WTC11 (cell line): ENCODE measurements at regions not wholly inside any gene's neighbourhood (a gene's known extent, or its start where the extent isn't known, plus 50 kb on each side); places are given as distances from the start of the nearest gene placed in this dataset.

Experiments used
- ATAC-seq: fragments of 200-7000 bp; cut with Tn5 transposase; 2 replicates; pipeline ENCODE4 v1.10.0; 2021; ENCODE audit warnings: mild to moderate bottlenecking, moderate library complexity
- CTCF ChIA-PET: fragments of 300-600 bp; sonication (Branson Sonifier 250); formaldehyde crosslinking; loops from one replicate; lab custom pipeline; 2021; ENCODE audit warnings: antibody characterized with exemption; lab: Charles Lee
- POLR2A ChIA-PET: fragments of 350-600 bp; sonication (Branson Sonifier 250); formaldehyde crosslinking; loops from one replicate; lab custom pipeline; 2021; ENCODE audit warnings: antibody characterized with exemption; lab: Charles Lee
- DNase-seq: peaks from one replicate; pipeline ENCODE4 v3.0.0; 2021; ENCODE audit warnings: low spot score
- H3K27ac Mint-ChIP-seq: 2 replicates; pipeline ENCODE4 v1.8.0; 2021; ENCODE audit warnings: mixed read lengths
- H3K27me3 Mint-ChIP-seq: 2 replicates; pipeline ENCODE4 v1.8.0; 2021; ENCODE audit warnings: low read depth, mild to moderate bottlenecking, moderate library complexity, mixed read lengths
- H3K36me3 Mint-ChIP-seq: 2 replicates; pipeline ENCODE4 v1.8.0; 2021; ENCODE audit warnings: mixed read lengths
- H3K4me1 Mint-ChIP-seq: 2 replicates; pipeline ENCODE4 v1.8.0; 2022; ENCODE audit warnings: mixed read lengths
- H3K4me3 Mint-ChIP-seq: 2 replicates; pipeline ENCODE4 v1.8.0; 2021; ENCODE audit warnings: mild to moderate bottlenecking, moderate library complexity, mixed read lengths
- H3K9me3 Mint-ChIP-seq: 2 replicates; pipeline ENCODE4 v1.8.0; 2021; ENCODE audit warnings: mixed read lengths
- CBFB ChIP-seq: sonication (generic); formaldehyde crosslinking; IDR thresholded peaks from 2 replicates; pipeline ENCODE4 v1.8.1; 2022; ENCODE audit warnings: mild to moderate bottlenecking, low read depth, missing genetic modification reagents
- EMX1 ChIP-seq: fragments of 250-450 bp; sonication (Bioruptor Pico); IDR thresholded peaks from 2 replicates; pipeline ENCODE4 v1.8.0; 2021; ENCODE audit warnings: mild to moderate bottlenecking
- GRHL2 ChIP-seq: fragments of 250-450 bp; sonication (Bioruptor Pico); IDR thresholded peaks from 2 replicates; pipeline ENCODE4 v1.8.0; 2022; ENCODE audit warnings: mild to moderate bottlenecking, moderate library complexity; ENCODE audit not compliant: insufficient replicate concordance, severe bottlenecking
- GTF2I ChIP-seq: fragments of 250-450 bp; sonication (Bioruptor Pico); conservative IDR thresholded peaks from 2 replicates; pipeline ENCODE4 v1.4.0; 2021; ENCODE audit warnings: mild to moderate bottlenecking
- HMGXB4 ChIP-seq: sonication (generic); formaldehyde crosslinking; IDR thresholded peaks from 2 replicates; pipeline ENCODE4 v1.8.1; 2023; ENCODE audit warnings: mild to moderate bottlenecking, moderate library complexity, missing genetic modification reagents
- JAZF1 ChIP-seq: fragments of 250-450 bp; sonication (Bioruptor Pico); IDR thresholded peaks from 2 replicates; pipeline ENCODE4 v1.9.0; 2021; ENCODE audit warnings: moderate library complexity, mild to moderate bottlenecking, inconsistent platforms
- NR3C1 ChIP-seq: sonication (generic); formaldehyde crosslinking; conservative IDR thresholded peaks from 2 replicates; pipeline ENCODE4 v1.8.1; 2023; ENCODE audit warnings: low read depth, mild to moderate bottlenecking, missing genetic modification reagents
- PRRX2 ChIP-seq: fragments of 250-450 bp; sonication (Bioruptor Pico); IDR thresholded peaks from 2 replicates; pipeline ENCODE4 v1.8.0; 2021; ENCODE audit warnings: mild to moderate bottlenecking
- RORB ChIP-seq: fragments of 250-450 bp; sonication (Bioruptor Pico); IDR thresholded peaks from 2 replicates; pipeline ENCODE4 v1.9.0; 2021; ENCODE audit warnings: mild to moderate bottlenecking
- SMAD3 ChIP-seq: sonication (generic); formaldehyde crosslinking; IDR thresholded peaks from 2 replicates; pipeline ENCODE4 v1.8.0; 2022; ENCODE audit warnings: missing genetic modification reagents, mild to moderate bottlenecking, borderline replicate concordance
- SMAD4 ChIP-seq: sonication (generic); formaldehyde crosslinking; IDR thresholded peaks from 2 replicates; pipeline ENCODE4 v1.8.0; 2022; ENCODE audit warnings: mild to moderate bottlenecking, missing genetic modification reagents
- TEAD1 ChIP-seq: sonication (generic); formaldehyde crosslinking; IDR thresholded peaks from 2 replicates; pipeline ENCODE4 v1.8.0; 2022; ENCODE audit warnings: mild to moderate bottlenecking, missing genetic modification reagents
- TEAD4 ChIP-seq: sonication (generic); formaldehyde crosslinking; IDR thresholded peaks from 2 replicates; pipeline ENCODE4 v1.8.0; 2022; ENCODE audit warnings: mild to moderate bottlenecking, missing genetic modification reagents
- ZBTB21 ChIP-seq: sonication (generic); formaldehyde crosslinking; IDR thresholded peaks from 2 replicates; pipeline ENCODE4 v1.8.1; 2023; ENCODE audit warnings: mild to moderate bottlenecking, missing genetic modification reagents, borderline replicate concordance
- ZMAT4 ChIP-seq: fragments of 250-450 bp; sonication (Bioruptor Pico); IDR thresholded peaks from 2 replicates; pipeline ENCODE4 v1.9.0; 2021; ENCODE audit warnings: mild to moderate bottlenecking
- ZNF281 ChIP-seq: sonication (generic); formaldehyde crosslinking; IDR thresholded peaks from 2 replicates; pipeline ENCODE4 v1.8.0; 2023; ENCODE audit warnings: mild to moderate bottlenecking, missing genetic modification reagents
- ZNF425 ChIP-seq: fragments of 250-450 bp; sonication (Bioruptor Pico); conservative IDR thresholded peaks from 2 replicates; pipeline ENCODE4 v1.9.0; 2021; ENCODE audit warnings: mild to moderate bottlenecking
- ZNF671 ChIP-seq: fragments of 250-450 bp; sonication (Bioruptor Pico); IDR thresholded peaks from 2 replicates; pipeline ENCODE4 v1.8.0; 2021; ENCODE audit warnings: mild to moderate bottlenecking
- TF ChIP-seq, protein P1 (sequence below): sonication (generic); formaldehyde crosslinking; conservative IDR thresholded peaks from 2 replicates; pipeline ENCODE4 v1.8.1; 2023; ENCODE audit warnings: mild to moderate bottlenecking, low read depth, missing genetic modification reagents, moderate library complexity
- TF ChIP-seq, protein P2 (sequence below): fragments of 250-450 bp; sonication (Bioruptor Pico); IDR thresholded peaks from 2 replicates; pipeline ENCODE4 v1.9.0; 2021; ENCODE audit warnings: moderate library complexity, mild to moderate bottlenecking, inconsistent platforms, borderline replicate concordance
- TF ChIP-seq, protein P3 (sequence below): sonication (generic); formaldehyde crosslinking; conservative IDR thresholded peaks from 2 replicates; pipeline ENCODE4 v1.8.1; 2022; ENCODE audit warnings: mild to moderate bottlenecking, missing genetic modification reagents
- TF ChIP-seq, protein P4 (sequence below): sonication (generic); formaldehyde crosslinking; IDR thresholded peaks from 2 replicates; pipeline ENCODE4 v1.8.1; 2022; ENCODE audit warnings: low read depth, missing genetic modification reagents, borderline replicate concordance
- TF ChIP-seq, protein P5 (sequence below): fragments of 200-600 bp; IDR thresholded peaks from 2 replicates; pipeline ENCODE4 v1.8.0; 2022; ENCODE audit warnings: antibody characterized with exemption

GRCh38 chr6:97778290-97779038 lies 495.4 kb upstream of the MMS22L start:
- POLR2A ChIA-PET: no interaction called here
- peaks cover 67% of the 10 kb centered on the region for H3K4me1 Mint-ChIP-seq
- no peak for DNase-seq
- H3K27ac Mint-ChIP-seq: peak overlapping the region; percentile 99
- peak overlapping the region; percentile 95 for H3K4me3 Mint-ChIP-seq
- peaks cover 11% of the 10 kb centered on the region for H3K9me3 Mint-ChIP-seq
- peaks cover 62% of the 10 kb centered on the region for H3K36me3 Mint-ChIP-seq
- H3K27me3 Mint-ChIP-seq: peaks cover 3% of the 10 kb centered on the region; the same call in 1 of the 2 replicates
- CTCF ChIA-PET: no interaction called here
- ATAC-seq: peak; percentile 92
- TF ChIP-seq, protein P1, sequence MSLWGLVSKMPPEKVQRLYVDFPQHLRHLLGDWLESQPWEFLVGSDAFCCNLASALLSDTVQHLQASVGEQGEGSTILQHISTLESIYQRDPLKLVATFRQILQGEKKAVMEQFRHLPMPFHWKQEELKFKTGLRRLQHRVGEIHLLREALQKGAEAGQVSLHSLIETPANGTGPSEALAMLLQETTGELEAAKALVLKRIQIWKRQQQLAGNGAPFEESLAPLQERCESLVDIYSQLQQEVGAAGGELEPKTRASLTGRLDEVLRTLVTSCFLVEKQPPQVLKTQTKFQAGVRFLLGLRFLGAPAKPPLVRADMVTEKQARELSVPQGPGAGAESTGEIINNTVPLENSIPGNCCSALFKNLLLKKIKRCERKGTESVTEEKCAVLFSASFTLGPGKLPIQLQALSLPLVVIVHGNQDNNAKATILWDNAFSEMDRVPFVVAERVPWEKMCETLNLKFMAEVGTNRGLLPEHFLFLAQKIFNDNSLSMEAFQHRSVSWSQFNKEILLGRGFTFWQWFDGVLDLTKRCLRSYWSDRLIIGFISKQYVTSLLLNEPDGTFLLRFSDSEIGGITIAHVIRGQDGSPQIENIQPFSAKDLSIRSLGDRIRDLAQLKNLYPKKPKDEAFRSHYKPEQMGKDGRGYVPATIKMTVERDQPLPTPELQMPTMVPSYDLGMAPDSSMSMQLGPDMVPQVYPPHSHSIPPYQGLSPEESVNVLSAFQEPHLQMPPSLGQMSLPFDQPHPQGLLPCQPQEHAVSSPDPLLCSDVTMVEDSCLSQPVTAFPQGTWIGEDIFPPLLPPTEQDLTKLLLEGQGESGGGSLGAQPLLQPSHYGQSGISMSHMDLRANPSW (CRISPR knock-in tag): no peak
- TF ChIP-seq, protein P2, sequence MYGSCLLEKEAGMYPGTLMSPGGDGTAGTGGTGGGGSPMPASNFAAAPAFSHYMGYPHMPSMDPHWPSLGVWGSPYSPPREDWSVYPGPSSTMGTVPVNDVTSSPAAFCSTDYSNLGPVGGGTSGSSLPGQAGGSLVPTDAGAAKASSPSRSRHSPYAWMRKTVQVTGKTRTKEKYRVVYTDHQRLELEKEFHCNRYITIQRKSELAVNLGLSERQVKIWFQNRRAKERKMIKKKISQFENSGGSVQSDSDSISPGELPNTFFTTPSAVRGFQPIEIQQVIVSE: no peak
- TF ChIP-seq ZBTB21 (CRISPR knock-in tag) (no peak), ZNF425 (CRISPR knock-in tag) (0 out of 2 replicates have a peak, but pooled peaks have one; percentile 4), ZNF671 (CRISPR knock-in tag) (no peak), NR3C1 (CRISPR knock-in tag) (no peak), ZNF281 (CRISPR knock-in tag) (no peak), CBFB (CRISPR knock-in tag) (no peak), SMAD3 (no peak), TEAD1 (CRISPR knock-in tag) (peak; percentile 85; the same call in 1 of the 2 replicates), RORB (CRISPR knock-in tag) (no peak), HMGXB4 (CRISPR knock-in tag) (no peak), SMAD4 (CRISPR knock-in tag) (no peak), ZMAT4 (CRISPR knock-in tag) (no peak), GRHL2 (CRISPR knock-in tag) (no peak), EMX1 (CRISPR knock-in tag) (no peak; the same call in 1 of the 2 replicates), TEAD4 (peak; percentile 46; the same call in 1 of the 2 replicates), PRRX2 (no peak), JAZF1 (no peak), GTF2I (CRISPR knock-in tag) (no peak)
- TF ChIP-seq, protein P3, sequence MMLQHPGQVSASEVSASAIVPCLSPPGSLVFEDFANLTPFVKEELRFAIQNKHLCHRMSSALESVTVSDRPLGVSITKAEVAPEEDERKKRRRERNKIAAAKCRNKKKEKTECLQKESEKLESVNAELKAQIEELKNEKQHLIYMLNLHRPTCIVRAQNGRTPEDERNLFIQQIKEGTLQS (CRISPR knock-in tag): no peak
- TF ChIP-seq, protein P4, sequence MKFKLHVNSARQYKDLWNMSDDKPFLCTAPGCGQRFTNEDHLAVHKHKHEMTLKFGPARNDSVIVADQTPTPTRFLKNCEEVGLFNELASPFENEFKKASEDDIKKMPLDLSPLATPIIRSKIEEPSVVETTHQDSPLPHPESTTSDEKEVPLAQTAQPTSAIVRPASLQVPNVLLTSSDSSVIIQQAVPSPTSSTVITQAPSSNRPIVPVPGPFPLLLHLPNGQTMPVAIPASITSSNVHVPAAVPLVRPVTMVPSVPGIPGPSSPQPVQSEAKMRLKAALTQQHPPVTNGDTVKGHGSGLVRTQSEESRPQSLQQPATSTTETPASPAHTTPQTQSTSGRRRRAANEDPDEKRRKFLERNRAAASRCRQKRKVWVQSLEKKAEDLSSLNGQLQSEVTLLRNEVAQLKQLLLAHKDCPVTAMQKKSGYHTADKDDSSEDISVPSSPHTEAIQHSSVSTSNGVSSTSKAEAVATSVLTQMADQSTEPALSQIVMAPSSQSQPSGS: no peak
- TF ChIP-seq, protein P5, sequence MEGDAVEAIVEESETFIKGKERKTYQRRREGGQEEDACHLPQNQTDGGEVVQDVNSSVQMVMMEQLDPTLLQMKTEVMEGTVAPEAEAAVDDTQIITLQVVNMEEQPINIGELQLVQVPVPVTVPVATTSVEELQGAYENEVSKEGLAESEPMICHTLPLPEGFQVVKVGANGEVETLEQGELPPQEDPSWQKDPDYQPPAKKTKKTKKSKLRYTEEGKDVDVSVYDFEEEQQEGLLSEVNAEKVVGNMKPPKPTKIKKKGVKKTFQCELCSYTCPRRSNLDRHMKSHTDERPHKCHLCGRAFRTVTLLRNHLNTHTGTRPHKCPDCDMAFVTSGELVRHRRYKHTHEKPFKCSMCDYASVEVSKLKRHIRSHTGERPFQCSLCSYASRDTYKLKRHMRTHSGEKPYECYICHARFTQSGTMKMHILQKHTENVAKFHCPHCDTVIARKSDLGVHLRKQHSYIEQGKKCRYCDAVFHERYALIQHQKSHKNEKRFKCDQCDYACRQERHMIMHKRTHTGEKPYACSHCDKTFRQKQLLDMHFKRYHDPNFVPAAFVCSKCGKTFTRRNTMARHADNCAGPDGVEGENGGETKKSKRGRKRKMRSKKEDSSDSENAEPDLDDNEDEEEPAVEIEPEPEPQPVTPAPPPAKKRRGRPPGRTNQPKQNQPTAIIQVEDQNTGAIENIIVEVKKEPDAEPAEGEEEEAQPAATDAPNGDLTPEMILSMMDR: no peak
